Nephron progenitor cell (in vitro differentiated cells): ENCODE measurements at regions not wholly inside any gene's neighbourhood (a gene's known extent, or its start where the extent isn't known, plus 50 kb on each side); places are given as distances from the start of the nearest gene placed in this dataset.
"Not testable (repeated sequence)": the region's sequence is repeated elsewhere in the genome, so short reads cannot be mapped to it uniquely, and the experiment has no call there.

Experiments used
- DNase-seq: peaks from one replicate; pipeline ENCODE4 v3.0.0; 2021
- H3K27ac Mint-ChIP-seq: 2 replicates; pipeline ENCODE4 v1.8.0; 2021; ENCODE audit warnings: mild to moderate bottlenecking, moderate library complexity, mixed read lengths
- H3K27me3 Mint-ChIP-seq: 2 replicates; pipeline ENCODE4 v1.8.0; 2021; ENCODE audit warnings: mild to moderate bottlenecking, low read depth, mixed read lengths; ENCODE audit not compliant: poor library complexity
- H3K36me3 Mint-ChIP-seq: 2 replicates; pipeline ENCODE4 v1.8.0; 2021; ENCODE audit warnings: low read depth, mixed read lengths
- H3K4me1 Mint-ChIP-seq: 2 replicates; pipeline ENCODE4 v1.8.0; 2021; ENCODE audit warnings: mixed read lengths
- H3K4me3 Mint-ChIP-seq: 2 replicates; pipeline ENCODE4 v1.8.0; 2021; ENCODE audit warnings: mild to moderate bottlenecking, moderate library complexity, mixed read lengths
- H3K9me3 Mint-ChIP-seq: 2 replicates; pipeline ENCODE4 v1.8.0; 2021; ENCODE audit warnings: mild to moderate bottlenecking, moderate library complexity, mixed read lengths
- TF ChIP-seq, protein P1 (sequence below): fragments of 200-600 bp; sonication (generic); IDR thresholded peaks from 2 replicates; pipeline ENCODE4 v1.5.0; 2021; ENCODE audit warnings: antibody characterized with exemption

DNA sequence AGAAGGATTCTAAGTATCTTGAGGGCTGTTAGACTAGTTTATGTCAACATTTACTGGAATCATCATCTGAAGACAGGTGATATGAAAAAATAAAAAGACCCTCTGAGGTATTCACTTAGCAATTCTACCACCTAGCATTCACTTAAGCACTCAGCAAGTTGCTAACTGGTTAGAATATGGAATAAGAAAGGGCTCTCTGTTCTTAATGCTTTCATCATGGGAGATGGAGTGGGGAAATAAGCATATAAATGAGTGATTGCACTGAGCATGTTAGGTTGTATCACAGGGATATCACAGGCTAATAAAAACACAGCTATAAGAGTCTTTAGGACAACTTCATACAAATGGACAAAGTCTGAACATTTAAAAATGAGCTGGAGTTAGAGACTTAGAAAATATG lies 1238.8 kb downstream of the CDH11 start:
- DNase-seq, result no peak
- H3K4me1 Mint-ChIP-seq, result no peaks in the 10 kb centered on the region
- no peaks in the 10 kb centered on the region for H3K9me3 Mint-ChIP-seq
- no peaks in the 10 kb centered on the region for H3K36me3 Mint-ChIP-seq
- TF ChIP-seq, protein P1, sequence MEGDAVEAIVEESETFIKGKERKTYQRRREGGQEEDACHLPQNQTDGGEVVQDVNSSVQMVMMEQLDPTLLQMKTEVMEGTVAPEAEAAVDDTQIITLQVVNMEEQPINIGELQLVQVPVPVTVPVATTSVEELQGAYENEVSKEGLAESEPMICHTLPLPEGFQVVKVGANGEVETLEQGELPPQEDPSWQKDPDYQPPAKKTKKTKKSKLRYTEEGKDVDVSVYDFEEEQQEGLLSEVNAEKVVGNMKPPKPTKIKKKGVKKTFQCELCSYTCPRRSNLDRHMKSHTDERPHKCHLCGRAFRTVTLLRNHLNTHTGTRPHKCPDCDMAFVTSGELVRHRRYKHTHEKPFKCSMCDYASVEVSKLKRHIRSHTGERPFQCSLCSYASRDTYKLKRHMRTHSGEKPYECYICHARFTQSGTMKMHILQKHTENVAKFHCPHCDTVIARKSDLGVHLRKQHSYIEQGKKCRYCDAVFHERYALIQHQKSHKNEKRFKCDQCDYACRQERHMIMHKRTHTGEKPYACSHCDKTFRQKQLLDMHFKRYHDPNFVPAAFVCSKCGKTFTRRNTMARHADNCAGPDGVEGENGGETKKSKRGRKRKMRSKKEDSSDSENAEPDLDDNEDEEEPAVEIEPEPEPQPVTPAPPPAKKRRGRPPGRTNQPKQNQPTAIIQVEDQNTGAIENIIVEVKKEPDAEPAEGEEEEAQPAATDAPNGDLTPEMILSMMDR, result no peak
- no peaks in the 10 kb centered on the region for H3K27me3 Mint-ChIP-seq
- no peak overlapping the region for H3K27ac Mint-ChIP-seq
- H3K4me3 Mint-ChIP-seq, result no peak overlapping the region

DNA sequence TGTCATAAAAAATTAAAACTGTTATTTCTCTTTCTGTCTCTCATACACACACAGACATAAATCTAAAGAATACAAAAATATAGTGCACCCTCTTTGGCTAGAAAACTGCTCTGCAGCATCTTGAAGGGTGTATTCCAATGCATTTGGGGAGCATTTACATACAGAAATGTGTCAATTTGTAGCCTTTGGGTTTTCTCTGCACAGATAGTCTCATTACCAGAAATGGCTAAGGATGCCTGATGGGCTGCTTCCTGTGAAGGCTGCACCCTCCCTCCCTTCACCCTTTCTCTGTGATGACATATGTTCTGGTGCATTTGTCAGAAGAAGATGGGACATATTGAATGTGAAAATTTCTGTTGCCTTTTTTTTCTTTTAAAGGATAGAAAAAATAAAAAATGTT lies 1239.3 kb downstream of the CDH11 start:
- Mint-ChIP-seq H3K27ac (no peak overlapping the region), H3K4me1 (peaks cover under 1% of the 10 kb centered on the region), H3K4me3 (no peak overlapping the region), H3K27me3 (no peaks in the 10 kb centered on the region), H3K9me3 (no peaks in the 10 kb centered on the region), H3K36me3 (no peaks in the 10 kb centered on the region)
- TF ChIP-seq, protein P1, result no peak
- no peak for DNase-seq

DNA sequence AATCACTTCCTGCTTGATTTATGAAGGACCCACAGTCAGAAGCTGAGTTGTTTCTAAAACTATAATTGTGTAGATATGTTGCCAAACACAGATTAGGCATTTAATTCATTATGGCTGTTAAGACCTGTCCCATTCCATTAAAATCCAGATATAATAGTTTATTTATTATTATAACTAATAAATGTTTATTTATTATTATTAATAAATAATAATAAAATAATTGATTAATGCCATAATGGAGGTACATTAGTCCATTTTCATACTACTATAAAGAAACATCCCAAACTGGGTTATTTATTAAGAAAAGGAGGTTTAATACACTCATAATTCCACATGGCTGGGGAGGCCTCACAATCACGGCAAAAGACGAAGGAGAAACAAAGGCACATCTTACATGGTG lies 1240.9 kb downstream of the CDH11 start:
- peaks cover 8% of the 10 kb centered on the region for H3K4me1 Mint-ChIP-seq
- TF ChIP-seq, protein P1, result no peak
- H3K36me3 Mint-ChIP-seq, result no peaks in the 10 kb centered on the region
- no peaks in the 10 kb centered on the region for H3K9me3 Mint-ChIP-seq
- no peak overlapping the region for H3K4me3 Mint-ChIP-seq
- H3K27me3 Mint-ChIP-seq, result no peaks in the 10 kb centered on the region
- DNase-seq, result no peak
- H3K27ac Mint-ChIP-seq, result no peak overlapping the region

DNA sequence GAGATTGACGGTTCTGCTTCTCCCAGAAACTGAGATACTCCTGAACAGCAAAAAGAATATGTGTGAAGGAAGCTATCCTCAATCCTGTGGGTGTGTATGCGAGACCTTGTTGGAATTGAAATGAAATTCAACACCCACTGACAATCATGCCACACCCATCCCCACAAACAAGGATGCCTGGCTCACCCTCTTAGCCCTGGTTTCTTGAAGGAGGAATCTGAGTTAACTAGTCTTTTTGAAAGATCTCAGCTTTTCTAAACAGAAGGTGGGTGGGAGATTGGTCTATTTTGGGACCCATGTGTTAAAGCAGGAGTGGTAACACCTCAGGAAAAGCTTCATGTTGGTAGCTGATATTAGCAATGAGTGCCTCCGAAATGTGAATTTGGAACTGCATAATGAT lies 1244.5 kb downstream of the CDH11 start:
- no peaks in the 10 kb centered on the region for H3K27me3 Mint-ChIP-seq
- no peak for DNase-seq
- H3K36me3 Mint-ChIP-seq, result no peaks in the 10 kb centered on the region
- peaks cover 8% of the 10 kb centered on the region for H3K4me1 Mint-ChIP-seq
- TF ChIP-seq, protein P1, result no peak
- no peak overlapping the region for H3K4me3 Mint-ChIP-seq
- H3K9me3 Mint-ChIP-seq, result peaks cover 8% of the 10 kb centered on the region
- peak overlapping the region; percentile 35 for H3K27ac Mint-ChIP-seq

DNA sequence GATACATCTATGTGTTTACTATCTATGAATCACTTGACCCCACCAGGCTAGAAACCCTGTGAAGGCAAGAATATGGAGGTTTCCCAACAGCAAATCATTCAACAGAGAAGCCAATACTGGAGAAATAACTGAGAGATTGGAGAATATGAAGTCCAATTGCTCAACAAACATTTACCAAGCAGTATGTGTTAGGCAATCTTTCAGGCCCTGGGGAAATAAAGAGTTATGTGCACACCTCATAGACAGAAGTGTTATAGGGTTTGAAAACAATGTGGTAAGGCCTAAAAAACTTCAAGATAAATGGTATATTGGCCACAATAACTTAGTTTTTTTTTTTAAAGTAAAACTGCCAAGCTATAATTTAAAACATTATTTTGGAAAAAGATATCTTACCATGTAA lies 1245.8 kb downstream of the CDH11 start:
- Mint-ChIP-seq H3K27me3 (no peaks in the 10 kb centered on the region), H3K4me1 (peaks cover 8% of the 10 kb centered on the region), H3K27ac (no peak overlapping the region), H3K4me3 (no peak overlapping the region), H3K36me3 (no peaks in the 10 kb centered on the region), H3K9me3 (peaks cover 8% of the 10 kb centered on the region)
- TF ChIP-seq, protein P1, result no peak
- DNase-seq, result no peak

DNA sequence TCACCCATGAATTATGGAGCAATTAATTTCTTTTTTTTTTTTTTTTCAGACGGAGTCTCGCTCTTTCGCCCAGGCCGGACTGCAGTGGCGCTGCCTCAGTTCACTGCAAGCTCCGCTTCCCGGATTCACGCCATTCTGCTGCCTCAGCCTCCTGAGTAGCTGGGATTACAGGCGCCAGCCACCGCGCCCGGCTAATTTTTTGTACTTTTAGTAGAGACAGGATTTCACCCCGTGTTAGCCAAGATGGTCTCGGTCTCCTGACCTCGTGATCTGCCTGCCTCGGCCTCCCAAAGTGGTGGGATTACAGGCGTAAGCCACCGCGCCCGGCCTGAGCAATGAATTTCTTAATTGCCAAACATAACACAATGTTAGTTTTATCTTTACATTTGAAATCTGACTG lies 1261.2 kb downstream of the CDH11 start:
- H3K27ac Mint-ChIP-seq, H3K4me1 Mint-ChIP-seq, H3K9me3 Mint-ChIP-seq, H3K4me3 Mint-ChIP-seq, H3K36me3 Mint-ChIP-seq, H3K27me3 Mint-ChIP-seq, DNase-seq: not testable (repeated sequence)
